BJ (cell line): ENCODE measurements at regions not wholly inside any gene's neighbourhood (a gene's known extent, or its start where the extent isn't known, plus 50 kb on each side); places are given as distances from the start of the nearest gene placed in this dataset.

Experiments
- CTCF ChIA-PET: fragments of 350-600 bp; formaldehyde crosslinking; extraction: SDS; loops from one replicate; lab custom pipeline; 2021; ENCODE audit warnings: antibody characterized with exemption, inconsistent platforms; lab: Yijun Ruan, JAX
- POLR2A ChIA-PET: fragments of 300-600 bp; sonication (Branson Sonifier 250); formaldehyde crosslinking; extraction: SDS; loops from one replicate; lab custom pipeline; 2021; ENCODE audit warnings: antibody characterized with exemption; lab: Charles Lee
- DNase-seq: peaks from one replicate; pipeline ENCODE4 v3.0.0-alpha.2; 2011; ENCODE audit warnings: low read depth
- H3K27me3 ChIP-seq: 2 replicates; pipeline ENCODE4 v1.6.0; 2011; ENCODE audit warnings: low read length; ENCODE audit not compliant: control insufficient read depth, insufficient read depth
- H3K36me3 ChIP-seq: 2 replicates; pipeline ENCODE4 v1.5.1; 2011; ENCODE audit warnings: low read length; ENCODE audit not compliant: control insufficient read depth, insufficient read depth
- H3K4me3 ChIP-seq: 2 replicates; pipeline ENCODE4 v1.5.1; 2011; ENCODE audit warnings: low read depth, mild to moderate bottlenecking, control low read depth, low read length
- CTCF ChIP-seq: IDR thresholded peaks from 2 replicates; pipeline ENCODE4 v1.5.1; 2011; ENCODE audit warnings: low read depth, mild to moderate bottlenecking, control low read depth, inconsistent platforms, low read length, moderate library complexity; ENCODE audit not compliant: insufficient read depth

DNA sequence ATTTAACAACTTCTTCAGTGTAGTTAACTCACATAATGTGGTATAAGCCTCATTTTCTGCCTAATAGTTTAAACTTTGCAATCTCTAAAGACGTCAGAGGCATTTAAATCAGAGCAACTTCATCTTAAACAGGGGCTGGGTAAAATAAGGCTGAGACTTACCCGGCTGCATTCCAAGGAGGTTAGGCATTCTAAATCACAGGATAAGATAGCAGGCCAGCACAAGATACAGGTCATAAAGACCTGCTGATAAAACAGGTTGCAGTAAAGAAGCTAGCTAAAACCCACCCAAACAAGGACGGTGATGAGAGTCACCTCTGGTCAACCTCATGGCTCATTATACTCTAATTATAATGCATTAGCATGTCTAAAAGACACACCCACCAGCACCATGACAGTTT is 115.6 kb upstream of the PKP2 start:
- H3K4me3 ChIP-seq, result no peak overlapping the region
- no peaks in the 10 kb centered on the region for H3K36me3 ChIP-seq
- DNase-seq, result no peak
- CTCF ChIA-PET, result no interaction called here
- POLR2A ChIA-PET, result no interaction called here
- TF ChIP-seq CTCF, result no peak
- H3K27me3 ChIP-seq, result no peaks in the 10 kb centered on the region

- no peak for DNase-seq
- H3K36me3 ChIP-seq, result no peaks in the 10 kb centered on the region
- H3K4me3 ChIP-seq, result no peak overlapping the region
- TF ChIP-seq CTCF, result no peak
- ChIA-PET CTCF (no interaction called here), POLR2A (no interaction called here)
- H3K27me3 ChIP-seq, result no peaks in the 10 kb centered on the region
These were observed 109.5 kb upstream of the PKP2 start for GRCh38 chr12:33006106-33006505.

DNA sequence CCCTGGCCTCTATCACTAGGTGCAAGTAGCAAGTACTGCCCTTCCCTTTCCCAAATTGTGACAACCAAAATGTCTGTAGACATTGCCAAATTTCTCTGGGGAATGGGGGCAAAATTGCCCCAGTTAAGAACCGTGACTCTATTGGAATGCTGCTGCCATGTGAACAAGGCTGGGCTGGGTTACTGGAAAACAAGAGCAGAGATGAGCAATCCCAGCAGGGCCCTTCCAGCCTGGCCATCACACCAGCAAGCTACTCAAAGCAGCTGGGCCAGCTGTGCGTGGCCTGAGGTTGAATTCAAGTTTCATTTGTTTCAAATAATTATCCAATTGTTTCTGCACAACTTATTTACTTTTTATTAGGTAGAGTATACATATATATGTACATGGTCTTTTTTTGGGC is 103.4 kb upstream of the PKP2 start:
- H3K4me3 ChIP-seq, result no peak overlapping the region
- ChIA-PET CTCF (no interaction called here), POLR2A (no interaction called here)
- no peak for DNase-seq
- H3K27me3 ChIP-seq, result no peaks in the 10 kb centered on the region
- TF ChIP-seq CTCF, result no peak
- no peaks in the 10 kb centered on the region for H3K36me3 ChIP-seq

DNA sequence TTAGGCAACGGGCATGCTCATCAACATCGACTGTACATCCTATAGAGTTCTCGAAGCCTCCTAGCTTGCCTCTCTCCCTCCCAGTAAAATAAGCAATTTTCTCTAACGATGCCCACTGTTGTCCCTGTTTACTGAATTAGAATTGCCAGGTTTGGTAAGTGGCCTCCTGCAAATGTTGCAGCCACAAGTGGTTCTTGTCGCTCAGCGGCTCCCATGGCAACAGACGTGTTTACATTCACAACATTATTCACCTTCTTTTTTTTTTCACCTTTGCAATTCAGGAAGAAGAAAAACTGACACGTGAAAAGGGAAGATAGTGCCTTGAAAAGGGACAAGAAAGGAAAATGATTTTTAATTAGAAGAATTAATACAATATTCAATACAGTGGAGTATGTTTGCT is 100.9 kb upstream of the PKP2 start:
- H3K36me3 ChIP-seq, result no peaks in the 10 kb centered on the region
- ChIA-PET POLR2A (no interaction called here), CTCF (no interaction called here)
- no peaks in the 10 kb centered on the region for H3K27me3 ChIP-seq
- no peak overlapping the region for H3K4me3 ChIP-seq
- DNase-seq, result no peak
- TF ChIP-seq CTCF, result no peak

GRCh38 chr12:32995623-32996022 is 99.0 kb upstream of the PKP2 start:
- CTCF ChIA-PET, result no interaction called here
- DNase-seq, result no peak
- POLR2A ChIA-PET, result no interaction called here
- Histone ChIP-seq H3K36me3 (no peaks in the 10 kb centered on the region), H3K4me3 (no peak overlapping the region), H3K27me3 (no peaks in the 10 kb centered on the region)
- no peak for TF ChIP-seq CTCF
